Thymus (tissue), 11 donors: ENCODE measurements at regions not wholly inside any gene's neighbourhood (a gene's known extent, or its start where the extent isn't known, plus 50 kb on each side); places are given as distances from the start of the nearest gene placed in this dataset.

Source experiments
- DNase-seq, 9 donors: peaks; one replicate each; pipeline ENCODE4 v3.0.0-alpha.2; 2013; ENCODE audit warnings: low spot score in 9 of 9, low read depth in 6 of 9, missing footprints in 1 of 9
- H3K27ac ChIP-seq, 2 donors: one replicate each; pipeline ENCODE4 v1.5.1; 2013; ENCODE audit warnings: control low read depth in 1 of 2, low read depth in 1 of 2, low read length in 1 of 2, mild to moderate bottlenecking in 1 of 2, moderate library complexity in 1 of 2
- H3K27me3 ChIP-seq, 2 donors: one replicate each; pipeline ENCODE4 v1.5.1; 2013; ENCODE audit warnings: low read length in 1 of 2; ENCODE audit not compliant: control insufficient read depth in 2 of 2, insufficient read depth in 1 of 2
- H3K36me3 ChIP-seq, 2 donors: one replicate each; pipeline ENCODE4 v1.5.1; 2013; ENCODE audit warnings: low read length in 1 of 2, mild to moderate bottlenecking in 1 of 2, moderate library complexity in 1 of 2; ENCODE audit not compliant: control insufficient read depth in 2 of 2, insufficient read depth in 2 of 2
- H3K4me1 ChIP-seq, 2 donors: one replicate each; pipeline ENCODE4 v1.5.1; 2013; ENCODE audit warnings: low read length in 2 of 2; ENCODE audit not compliant: control insufficient read depth in 2 of 2, insufficient read depth in 2 of 2
- H3K4me3 ChIP-seq, 2 donors: one replicate each; pipeline ENCODE4 v1.5.1; 2013; ENCODE audit warnings: low read length in 2 of 2, control low read depth in 1 of 2, mild to moderate bottlenecking in 1 of 2
- H3K9me3 ChIP-seq, 2 donors: one replicate each; pipeline ENCODE4 v1.5.1; 2013; ENCODE audit warnings: low read length in 1 of 2, mild to moderate bottlenecking in 1 of 2; ENCODE audit not compliant: control insufficient read depth in 2 of 2, insufficient read depth in 1 of 2
- WGBS: extraction: QIAGEN DNeasy Blood & Tissue Kit; methylation state at CpG from one replicate; pipeline ENCODE4 v1.1.7; 2013; 5-methylcytosine and 5-hydroxymethylcytosine counted together
- donor health status: healthy.

DNA sequence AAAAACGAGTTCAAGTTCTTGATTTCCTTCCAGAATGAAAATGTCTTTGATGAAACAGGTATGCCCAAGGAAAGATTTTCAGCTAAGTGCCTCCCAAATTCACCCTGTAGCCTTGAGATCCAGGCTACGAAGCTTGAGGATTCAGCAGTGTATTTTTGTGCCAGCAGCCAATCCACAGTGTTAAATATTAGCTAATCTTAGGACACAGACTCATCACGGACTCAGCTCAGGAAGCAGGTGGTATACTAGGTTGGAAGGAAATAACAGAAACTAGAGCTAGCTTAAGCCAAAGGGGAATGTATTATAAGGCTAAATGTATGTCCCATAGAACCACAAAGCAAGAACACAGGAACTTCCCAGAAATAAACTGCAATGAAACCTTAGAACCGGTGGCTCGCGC lies 151.0 kb upstream of the PRSS1 start:
- no peaks in the 10 kb centered on the region for H3K27me3 ChIP-seq
- no peak overlapping the region for H3K4me3 ChIP-seq
- DNase-seq: no peak
- H3K36me3 ChIP-seq: no peaks in the 10 kb centered on the region
- H3K4me1 ChIP-seq: peaks cover 0 to 48% of the 10 kb centered on the region in 2 donors
- peak overlapping the region in 1 of 2 donors; percentile 37 for H3K27ac ChIP-seq
- no peaks in the 10 kb centered on the region for H3K9me3 ChIP-seq
- WGBS: 35% methylated on average over 6 of the region's 6 CpGs

DNA sequence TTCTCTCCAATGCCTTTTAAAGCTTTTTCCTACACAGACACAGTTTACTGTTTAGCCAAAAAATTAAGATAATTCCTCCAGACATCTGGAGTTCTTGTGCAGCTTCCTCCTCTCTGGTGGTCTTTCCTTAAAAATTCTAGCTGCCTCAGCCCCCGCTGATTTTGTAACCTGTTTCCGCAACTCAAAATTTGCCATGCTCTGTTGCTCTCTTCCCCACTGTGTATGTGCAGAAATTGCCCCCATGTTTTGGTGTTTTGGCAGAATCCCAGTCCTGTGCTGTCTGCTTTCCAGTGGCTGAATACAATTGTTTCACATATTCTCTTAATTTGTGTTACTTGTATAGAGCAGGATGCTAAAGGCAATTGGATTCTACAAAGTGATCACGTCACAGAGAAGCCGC lies 151.7 kb upstream of the PRSS1 start:
- H3K4me3 ChIP-seq: no peak overlapping the region
- H3K27me3 ChIP-seq: no peaks in the 10 kb centered on the region
- H3K4me1 ChIP-seq: peaks cover 0 to 47% of the 10 kb centered on the region in 2 donors
- no peaks in the 10 kb centered on the region for H3K36me3 ChIP-seq
- WGBS: 93% methylated on average over 4 of the region's 4 CpGs
- DNase-seq: no peak
- H3K9me3 ChIP-seq: no peaks in the 10 kb centered on the region
- H3K27ac ChIP-seq: no peak overlapping the region

DNA sequence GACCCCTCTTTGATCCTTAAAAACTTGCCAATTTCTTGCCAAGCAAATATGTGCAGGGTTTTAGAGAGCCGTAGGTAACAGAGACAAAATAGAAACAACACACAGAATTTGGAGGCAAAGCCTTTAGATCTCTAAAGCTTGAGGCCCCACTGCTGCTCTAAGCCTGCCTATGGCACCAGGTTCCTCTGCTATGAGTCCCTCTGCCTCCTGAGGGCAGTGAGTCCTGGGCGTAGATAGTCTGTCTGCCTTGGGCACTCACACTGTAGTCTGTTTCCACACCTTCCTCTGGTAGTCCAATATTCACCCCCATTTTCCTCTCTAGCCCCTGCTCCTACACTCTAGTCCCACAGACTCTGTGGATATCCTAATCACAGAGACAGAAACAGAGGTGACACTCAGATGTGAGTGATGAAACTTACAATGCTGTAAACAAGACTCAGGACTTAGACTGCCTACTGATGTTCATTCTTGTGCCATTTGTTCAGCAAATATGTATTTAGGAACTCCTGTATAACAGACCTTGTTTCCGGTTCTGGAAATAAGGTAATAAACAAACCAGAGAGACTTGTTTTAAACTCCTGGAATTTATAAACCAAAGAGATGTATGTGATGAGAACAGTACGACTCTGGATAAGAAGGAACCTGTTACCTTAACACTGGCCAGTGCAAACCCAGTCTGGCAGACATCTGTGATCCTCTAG lies 153.3 kb upstream of the PRSS1 start:
- WGBS: 77% methylated on average over 4 of the region's 4 CpGs
- Histone ChIP-seq H3K27me3 (no peaks in the 10 kb centered on the region), H3K36me3 (no peaks in the 10 kb centered on the region), H3K9me3 (no peaks in the 10 kb centered on the region), H3K4me3 (no peak overlapping the region), H3K4me1 (peaks cover 0 to 37% of the 10 kb centered on the region in 2 donors), H3K27ac (peak overlapping the region in 1 of 2 donors; percentile 46)
- no peak for DNase-seq

DNA sequence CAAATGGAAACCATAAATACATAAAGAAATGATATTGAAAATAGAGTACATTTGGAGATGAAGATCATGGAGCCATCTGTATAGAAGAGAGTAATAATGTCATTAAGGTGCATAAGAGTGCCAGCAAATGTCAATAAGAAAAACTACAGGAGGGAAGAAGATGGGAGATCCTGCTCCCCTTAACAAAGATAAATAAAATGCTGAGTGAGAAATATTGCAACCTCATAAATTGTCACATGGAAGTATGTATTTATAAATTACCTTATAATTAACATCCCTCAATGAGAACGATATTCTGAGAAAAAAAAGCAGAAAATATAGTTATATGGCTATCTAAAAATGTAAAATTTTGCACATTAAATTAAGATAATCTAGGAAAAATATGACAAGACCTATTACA lies 155.2 kb upstream of the PRSS1 start:
- no peaks in the 10 kb centered on the region for H3K9me3 ChIP-seq
- DNase-seq: no peak
- no peak overlapping the region for H3K27ac ChIP-seq
- no peak overlapping the region for H3K4me3 ChIP-seq
- no peaks in the 10 kb centered on the region for H3K27me3 ChIP-seq
- H3K4me1 ChIP-seq: peaks cover 0 to 35% of the 10 kb centered on the region in 2 donors
- WGBS: 98% methylated on average over 1 of the region's 1 CpG
- no peaks in the 10 kb centered on the region for H3K36me3 ChIP-seq

DNA sequence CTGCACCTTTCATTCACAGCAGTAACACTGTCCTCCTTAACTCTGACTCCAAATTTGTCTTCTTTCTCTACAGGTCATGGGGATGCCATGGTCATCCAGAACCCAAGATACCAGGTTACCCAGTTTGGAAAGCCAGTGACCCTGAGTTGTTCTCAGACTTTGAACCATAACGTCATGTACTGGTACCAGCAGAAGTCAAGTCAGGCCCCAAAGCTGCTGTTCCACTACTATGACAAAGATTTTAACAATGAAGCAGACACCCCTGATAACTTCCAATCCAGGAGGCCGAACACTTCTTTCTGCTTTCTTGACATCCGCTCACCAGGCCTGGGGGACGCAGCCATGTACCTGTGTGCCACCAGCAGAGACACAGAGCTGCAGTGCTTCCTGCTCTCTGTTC lies 156.2 kb upstream of the PRSS1 start:
- WGBS: 59% methylated on average over 4 of the region's 4 CpGs
- Histone ChIP-seq H3K36me3 (no peaks in the 10 kb centered on the region), H3K4me3 (no peak overlapping the region), H3K9me3 (no peaks in the 10 kb centered on the region), H3K4me1 (peaks cover 0 to 32% of the 10 kb centered on the region in 2 donors), H3K27ac (peak overlapping the region in 1 of 2 donors; percentile 17), H3K27me3 (no peaks in the 10 kb centered on the region)
- no peak for DNase-seq

DNA sequence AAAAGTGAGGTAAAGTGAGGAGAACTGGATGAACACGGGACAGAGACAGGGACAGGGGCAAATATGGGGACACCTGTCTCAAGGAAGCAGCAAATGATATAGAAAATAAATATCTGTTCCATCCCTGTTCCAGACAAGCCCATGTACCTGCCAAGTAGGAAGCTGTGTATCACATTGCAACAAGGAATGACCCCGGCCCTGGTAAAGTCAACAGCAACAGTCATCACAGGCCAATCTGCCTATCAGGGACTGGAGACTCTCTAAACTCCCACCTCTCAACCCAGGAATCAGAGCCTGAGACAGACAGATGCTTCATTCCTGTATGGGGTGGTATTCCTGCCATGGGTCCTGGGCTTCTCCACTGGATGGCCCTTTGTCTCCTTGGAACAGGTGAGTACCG lies 156.6 kb upstream of the PRSS1 start:
- Histone ChIP-seq H3K36me3 (no peaks in the 10 kb centered on the region), H3K4me3 (no peak overlapping the region), H3K27ac (no peak overlapping the region), H3K27me3 (no peaks in the 10 kb centered on the region), H3K4me1 (peaks cover 0 to 32% of the 10 kb centered on the region in 2 donors), H3K9me3 (no peaks in the 10 kb centered on the region)
- no peak for DNase-seq
- 80% methylated on average over 3 of the region's 3 CpGs for WGBS

DNA sequence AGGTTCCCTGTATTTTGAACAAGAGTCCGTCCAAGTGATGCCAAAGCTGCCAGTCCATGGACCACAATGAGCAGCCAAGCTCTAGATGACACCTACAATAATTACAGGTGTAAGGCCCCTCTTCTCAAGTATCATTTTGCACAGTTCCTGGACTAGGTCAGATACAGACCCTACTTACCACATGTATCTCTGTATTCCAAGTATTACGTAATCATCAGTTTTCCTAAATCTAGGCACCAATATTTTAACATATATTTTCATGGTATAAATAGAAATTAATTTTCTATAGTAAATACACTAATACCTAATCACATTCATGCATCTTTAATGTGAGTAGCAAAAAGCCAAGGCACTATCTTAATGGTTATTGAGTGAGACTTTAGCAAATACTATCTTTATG lies 157.0 kb upstream of the PRSS1 start:
- Histone ChIP-seq H3K4me3 (no peak overlapping the region), H3K27me3 (no peaks in the 10 kb centered on the region), H3K9me3 (no peaks in the 10 kb centered on the region), H3K27ac (no peak overlapping the region), H3K4me1 (peaks cover 0 to 32% of the 10 kb centered on the region in 2 donors), H3K36me3 (no peaks in the 10 kb centered on the region)
- WGBS: 98% methylated on average over 2 of the region's 2 CpGs
- DNase-seq: no peak

DNA sequence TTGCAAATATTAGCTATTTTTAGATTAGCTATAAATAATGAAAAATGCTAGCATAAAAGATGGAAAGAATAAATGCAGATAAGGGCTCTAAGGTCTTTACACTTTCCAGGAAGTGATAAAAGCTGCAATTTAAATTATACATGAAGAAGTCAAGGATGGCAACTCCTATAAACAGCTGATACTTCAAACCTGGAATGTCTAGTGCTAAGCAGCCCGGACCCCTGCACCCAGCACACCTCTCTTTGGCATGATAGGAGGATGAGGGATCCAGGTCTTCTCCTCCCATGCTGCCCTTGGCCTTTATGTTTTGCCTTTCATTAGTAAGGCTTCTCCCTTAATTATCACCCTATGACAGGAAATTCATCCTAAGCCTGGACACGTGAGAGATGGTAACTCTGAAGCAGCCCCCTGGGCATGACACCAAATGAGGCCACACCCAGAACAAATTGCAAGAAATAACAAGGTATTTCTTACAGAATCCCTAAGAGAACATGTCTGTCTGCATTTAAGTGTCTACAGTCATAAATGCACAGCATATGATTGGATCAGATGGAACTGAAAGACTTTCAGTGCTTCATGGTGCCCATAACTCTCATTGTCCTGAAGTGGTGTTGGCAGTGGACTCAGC lies 158.3 kb upstream of the PRSS1 start:
- 86% methylated on average over 2 of the region's 2 CpGs for WGBS
- no peak overlapping the region for H3K4me3 ChIP-seq
- no peak for DNase-seq
- H3K27me3 ChIP-seq: no peaks in the 10 kb centered on the region
- peaks cover 0 to 33% of the 10 kb centered on the region in 2 donors for H3K4me1 ChIP-seq
- no peaks in the 10 kb centered on the region for H3K36me3 ChIP-seq
- H3K9me3 ChIP-seq: no peaks in the 10 kb centered on the region
- no peak overlapping the region for H3K27ac ChIP-seq

DNA sequence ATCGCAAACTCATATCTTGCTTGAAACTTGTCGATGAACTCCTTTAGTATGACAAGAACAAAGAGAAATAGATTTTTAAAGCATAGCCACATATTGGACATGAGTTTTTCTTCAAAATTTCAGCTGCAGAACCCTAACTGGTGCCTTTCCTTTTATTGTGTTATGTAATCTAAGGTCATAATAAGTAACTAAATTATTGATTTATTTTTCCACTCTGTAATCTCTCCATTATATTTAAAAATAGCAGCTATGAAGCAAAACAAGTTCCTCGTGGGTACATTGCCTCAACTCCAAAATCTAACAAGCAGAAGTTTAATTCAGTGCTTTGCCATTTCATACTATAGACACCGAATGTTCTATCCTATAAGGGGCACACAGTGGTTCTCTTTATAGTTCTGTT lies 159.2 kb upstream of the PRSS1 start:
- Histone ChIP-seq H3K9me3 (no peaks in the 10 kb centered on the region), H3K4me3 (no peak overlapping the region), H3K36me3 (no peaks in the 10 kb centered on the region), H3K27me3 (no peaks in the 10 kb centered on the region), H3K4me1 (peaks cover 0 to 32% of the 10 kb centered on the region in 2 donors), H3K27ac (no peak overlapping the region)
- DNase-seq: no peak
- 92% methylated on average over 4 of the region's 4 CpGs for WGBS
